Neutrophil (primary cell): ENCODE measurements at regions not wholly inside any gene's neighbourhood (a gene's known extent, or its start where the extent isn't known, plus 50 kb on each side); places are given as distances from the start of the nearest gene placed in this dataset.

Experiments
- H3K27ac ChIP-seq: fragments of 200-600 bp; sonication (generic); 2 replicates; pipeline ENCODE4 v1.5.1; 2016; ENCODE audit warnings: mild to moderate bottlenecking, moderate library complexity
- H3K27me3 ChIP-seq: fragments of 200-600 bp; sonication (generic); 2 replicates; pipeline ENCODE4 v1.6.0; 2016; ENCODE audit warnings: mild to moderate bottlenecking
- H3K36me3 ChIP-seq: fragments of 200-600 bp; sonication (generic); 2 replicates; pipeline ENCODE4 v1.5.1; 2017
- H3K4me1 ChIP-seq, 2 experiments: fragments of 200-600 bp in 1 of 2; sonication (generic) in 1 of 2; 1 replicate in 1 of 2; 2 replicates in 1 of 2; pipeline versions ENCODE4 v1.5.1 to v1.6.1; 2013 to 2016; ENCODE audit warnings: low read depth in 1 of 2, low read length in 1 of 2, mild to moderate bottlenecking in 1 of 2, moderate library complexity in 1 of 2; ENCODE audit not compliant: control insufficient read depth in 1 of 2, insufficient read depth in 1 of 2
- H3K4me3 ChIP-seq, 2 experiments: fragments of 200-600 bp in 1 of 2; sonication (generic) in 1 of 2; 1 replicate in 1 of 2; 2 replicates in 1 of 2; pipeline ENCODE4 v1.5.1; 2013 to 2016; ENCODE audit warnings: low read depth in 1 of 2, low read length in 1 of 2, mild to moderate bottlenecking in 1 of 2, moderate library complexity in 1 of 2
- H3K9me3 ChIP-seq: fragments of 200-600 bp; sonication (generic); 2 replicates; pipeline ENCODE4 v1.5.1; 2016
- CTCF ChIP-seq: fragments of 200-600 bp; sonication (generic); IDR thresholded peaks from 2 replicates; pipeline ENCODE4 v1.5.1; 2016; ENCODE audit warnings: antibody characterized with exemption

- Histone ChIP-seq H3K36me3 (no peaks in the 10 kb centered on the region), H3K27me3 (no peaks in the 10 kb centered on the region), H3K4me3 (no peak overlapping the region), H3K9me3 (no peaks in the 10 kb centered on the region), H3K27ac (no peak overlapping the region), H3K4me1 (peaks cover 0 to 4% of the 10 kb centered on the region in 2 experiments)
- TF ChIP-seq CTCF, result no peak
Observed at GRCh38 chr7:106735637-106736036, 74.7 kb upstream of the CCDC71L start.

GRCh38 chr7:106736123-106736507 lies 75.2 kb upstream of the CCDC71L start:
- TF ChIP-seq CTCF, result no peak
- Histone ChIP-seq H3K27me3 (no peaks in the 10 kb centered on the region), H3K4me3 (no peak overlapping the region)

GRCh38 chr7:106736508-106737201 lies 75.7 kb upstream of the CCDC71L start:
- H3K4me3 ChIP-seq, result no peak overlapping the region

More at GRCh38 chr7:106736123-106736507, 75.2 kb upstream of the CCDC71L start:
- H3K9me3 ChIP-seq, result no peaks in the 10 kb centered on the region
- H3K4me1 ChIP-seq, result peaks cover 0 to 4% of the 10 kb centered on the region in 2 experiments
- no peaks in the 10 kb centered on the region for H3K36me3 ChIP-seq
- no peak overlapping the region for H3K27ac ChIP-seq

GRCh38 chr7:106737202-106737562 lies 76.2 kb upstream of the CCDC71L start:
- Histone ChIP-seq H3K4me3 (no peak overlapping the region), H3K4me1 (peaks cover 0 to 4% of the 10 kb centered on the region in 2 experiments), H3K36me3 (no peaks in the 10 kb centered on the region), H3K9me3 (no peaks in the 10 kb centered on the region), H3K27ac (no peak overlapping the region), H3K27me3 (no peaks in the 10 kb centered on the region)
- TF ChIP-seq CTCF, result no peak

More at GRCh38 chr7:106736508-106737201, 75.7 kb upstream of the CCDC71L start:
- Histone ChIP-seq H3K9me3 (no peaks in the 10 kb centered on the region), H3K4me1 (peaks cover 0 to 4% of the 10 kb centered on the region in 2 experiments), H3K27ac (no peak overlapping the region), H3K27me3 (no peaks in the 10 kb centered on the region), H3K36me3 (no peaks in the 10 kb centered on the region)
- TF ChIP-seq CTCF, result no peak

GRCh38 chr7:106740806-106741205 lies 79.8 kb upstream of the CCDC71L start:
- H3K4me3 ChIP-seq, result no peak overlapping the region
- TF ChIP-seq CTCF, result no peak
- peaks cover 0 to 4% of the 10 kb centered on the region in 2 experiments for H3K4me1 ChIP-seq
- H3K36me3 ChIP-seq, result no peaks in the 10 kb centered on the region
- H3K9me3 ChIP-seq, result no peaks in the 10 kb centered on the region
- no peak overlapping the region for H3K27ac ChIP-seq
- no peaks in the 10 kb centered on the region for H3K27me3 ChIP-seq
